ENCODE measurements at regions not wholly inside any gene's neighbourhood (a gene's known extent, or its start where the extent isn't known, plus 50 kb on each side); places are given as distances from the start of the nearest gene placed in this dataset.

DNA sequence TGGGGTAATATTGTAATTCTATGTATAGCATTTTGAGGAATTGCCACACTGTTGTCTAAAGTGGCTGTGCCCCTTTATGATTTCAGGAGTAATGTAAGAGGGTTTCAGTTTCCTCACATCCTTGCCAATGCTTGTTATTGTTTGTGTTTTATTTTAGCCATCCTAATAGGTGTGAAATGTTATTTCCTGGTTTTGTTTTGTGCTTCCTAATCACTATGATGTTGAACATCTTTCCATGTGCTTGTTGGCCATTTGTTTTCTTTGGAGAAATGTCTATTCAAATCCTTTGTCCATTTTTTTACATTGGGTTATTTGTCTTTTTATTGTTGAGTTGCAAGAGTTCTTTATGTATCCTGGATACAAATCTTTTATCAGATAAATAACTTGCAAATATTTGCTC lies 97.3 kb upstream of the MLIP start:
- Histone ChIP-seq H2AFZ (ENCODE audit: low read depth, low read length, severe bottlenecking) (no peak overlapping the region), H3K4me2 (ENCODE audit: low read depth, low read length, poor library complexity, severe bottlenecking) (no peak overlapping the region), H3K36me3 (ENCODE audit: low read length) (no peaks in the 10 kb centered on the region), H3F3A (ENCODE audit: insufficient read depth) (no peaks in the 10 kb centered on the region), H3K9ac (ENCODE audit: low read length) (no peak overlapping the region), H4K20me1 (ENCODE audit: low read depth, low read length) (no peaks in the 10 kb centered on the region), H3K9me3 (ENCODE audit: insufficient read depth, low read length) (no peaks in the 10 kb centered on the region), H3K27me3 (ENCODE audit: low read length) (no peaks in the 10 kb centered on the region), H3K27ac (ENCODE audit: low read depth, low read length) (no peak overlapping the region), H3K9me2 (replicated peaks; ENCODE audit: insufficient read depth, low read length) (no peaks in the 10 kb centered on the region), H3K79me2 (ENCODE audit: insufficient read depth, low read length) (no peaks in the 10 kb centered on the region), H3K4me3 (ENCODE audit: insufficient read depth, low read length, poor library complexity, severe bottlenecking) (no peak overlapping the region)
- TF ChIP-seq, protein P1, sequence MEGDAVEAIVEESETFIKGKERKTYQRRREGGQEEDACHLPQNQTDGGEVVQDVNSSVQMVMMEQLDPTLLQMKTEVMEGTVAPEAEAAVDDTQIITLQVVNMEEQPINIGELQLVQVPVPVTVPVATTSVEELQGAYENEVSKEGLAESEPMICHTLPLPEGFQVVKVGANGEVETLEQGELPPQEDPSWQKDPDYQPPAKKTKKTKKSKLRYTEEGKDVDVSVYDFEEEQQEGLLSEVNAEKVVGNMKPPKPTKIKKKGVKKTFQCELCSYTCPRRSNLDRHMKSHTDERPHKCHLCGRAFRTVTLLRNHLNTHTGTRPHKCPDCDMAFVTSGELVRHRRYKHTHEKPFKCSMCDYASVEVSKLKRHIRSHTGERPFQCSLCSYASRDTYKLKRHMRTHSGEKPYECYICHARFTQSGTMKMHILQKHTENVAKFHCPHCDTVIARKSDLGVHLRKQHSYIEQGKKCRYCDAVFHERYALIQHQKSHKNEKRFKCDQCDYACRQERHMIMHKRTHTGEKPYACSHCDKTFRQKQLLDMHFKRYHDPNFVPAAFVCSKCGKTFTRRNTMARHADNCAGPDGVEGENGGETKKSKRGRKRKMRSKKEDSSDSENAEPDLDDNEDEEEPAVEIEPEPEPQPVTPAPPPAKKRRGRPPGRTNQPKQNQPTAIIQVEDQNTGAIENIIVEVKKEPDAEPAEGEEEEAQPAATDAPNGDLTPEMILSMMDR (IDR thresholded peaks at IDR 0.05; ENCODE audit: insufficient read depth, low read length, poor library complexity, severe bottlenecking), result no peak
- no peak for TF ChIP-seq EZH2phosphoT487 (conservative IDR thresholded peaks at IDR 0.05; ENCODE audit: low read length)

DNA sequence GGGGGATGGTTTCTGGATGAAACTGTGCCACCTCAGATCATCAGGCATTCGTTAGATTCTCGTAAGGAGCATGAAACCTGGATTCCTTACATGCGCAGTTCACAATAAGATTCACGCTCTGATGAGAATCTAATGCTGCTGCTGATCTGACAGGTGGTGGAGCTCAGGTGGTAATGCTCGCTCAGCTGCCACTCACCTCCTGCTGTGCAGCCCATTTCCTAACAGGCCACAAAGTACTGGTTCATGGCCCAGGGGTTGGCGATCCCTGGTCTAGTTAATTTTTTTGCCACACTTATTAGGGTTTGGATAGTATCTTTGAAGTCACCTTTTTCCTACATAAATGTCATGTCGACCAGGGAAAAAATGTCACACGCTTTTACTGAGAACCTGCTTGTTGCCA lies 96.8 kb upstream of the MLIP start:
- Histone ChIP-seq H3K9ac (ENCODE audit: low read length) (no peak overlapping the region), H3F3A (ENCODE audit: insufficient read depth) (no peaks in the 10 kb centered on the region), H3K27ac (ENCODE audit: low read depth, low read length) (no peak overlapping the region), H3K4me3 (ENCODE audit: insufficient read depth, low read length, poor library complexity, severe bottlenecking) (no peak overlapping the region), H3K27me3 (ENCODE audit: low read length) (no peaks in the 10 kb centered on the region), H2AFZ (ENCODE audit: low read depth, low read length, severe bottlenecking) (no peak overlapping the region), H4K20me1 (ENCODE audit: low read depth, low read length) (no peaks in the 10 kb centered on the region), H3K36me3 (ENCODE audit: low read length) (no peaks in the 10 kb centered on the region), H3K9me3 (ENCODE audit: insufficient read depth, low read length) (no peaks in the 10 kb centered on the region), H3K9me2 (replicated peaks; ENCODE audit: insufficient read depth, low read length) (no peaks in the 10 kb centered on the region), H3K79me2 (ENCODE audit: insufficient read depth, low read length) (no peaks in the 10 kb centered on the region), H3K4me2 (ENCODE audit: low read depth, low read length, poor library complexity, severe bottlenecking) (no peak overlapping the region)
- no peak for TF ChIP-seq EZH2phosphoT487 (conservative IDR thresholded peaks at IDR 0.05; ENCODE audit: low read length)
- TF ChIP-seq, protein P1 (IDR thresholded peaks at IDR 0.05; ENCODE audit: insufficient read depth, low read length, poor library complexity, severe bottlenecking), result no peak

DNA sequence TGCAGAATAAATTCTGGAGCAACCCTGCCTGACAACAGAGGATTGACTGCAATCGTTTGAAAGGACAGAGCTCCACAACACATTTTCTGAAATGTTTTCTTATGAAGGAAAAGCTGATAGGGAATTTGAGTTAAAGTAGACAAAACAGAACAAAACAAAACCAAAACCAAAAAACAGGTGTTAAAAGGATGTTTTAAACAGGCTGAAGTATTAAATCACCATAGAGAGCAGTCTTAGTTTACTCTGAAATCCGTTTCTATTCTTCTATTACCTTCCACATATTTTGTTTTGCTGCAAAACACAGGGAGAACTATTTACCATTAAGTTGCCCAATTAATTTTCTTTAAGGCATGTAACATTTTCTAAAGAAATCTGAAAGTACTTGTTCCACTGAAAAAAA lies 93.4 kb upstream of the MLIP start:
- no peaks in the 10 kb centered on the region for H3K27me3 ChIP-seq (ENCODE audit: low read length)
- H3K36me3 ChIP-seq (ENCODE audit: low read length), result no peaks in the 10 kb centered on the region
- no peaks in the 10 kb centered on the region for H4K20me1 ChIP-seq (ENCODE audit: low read depth, low read length)
- H3K9ac ChIP-seq (ENCODE audit: low read length), result no peak overlapping the region
- H3K9me3 ChIP-seq (ENCODE audit: insufficient read depth, low read length), result no peaks in the 10 kb centered on the region
- no peaks in the 10 kb centered on the region for H3K79me2 ChIP-seq (ENCODE audit: insufficient read depth, low read length)
- TF ChIP-seq, protein P1 (IDR thresholded peaks at IDR 0.05; ENCODE audit: insufficient read depth, low read length, poor library complexity, severe bottlenecking), result no peak
- TF ChIP-seq EZH2phosphoT487 (conservative IDR thresholded peaks at IDR 0.05; ENCODE audit: low read length), result no peak
- no peak overlapping the region for H3K4me2 ChIP-seq (ENCODE audit: low read depth, low read length, poor library complexity, severe bottlenecking)
- no peak overlapping the region for H3K4me3 ChIP-seq (ENCODE audit: insufficient read depth, low read length, poor library complexity, severe bottlenecking)
- H2AFZ ChIP-seq (ENCODE audit: low read depth, low read length, severe bottlenecking), result no peak overlapping the region
- H3K27ac ChIP-seq (ENCODE audit: low read depth, low read length), result no peak overlapping the region
- H3K9me2 ChIP-seq (replicated peaks; ENCODE audit: insufficient read depth, low read length), result no peaks in the 10 kb centered on the region
- no peaks in the 10 kb centered on the region for H3F3A ChIP-seq (ENCODE audit: insufficient read depth)

DNA sequence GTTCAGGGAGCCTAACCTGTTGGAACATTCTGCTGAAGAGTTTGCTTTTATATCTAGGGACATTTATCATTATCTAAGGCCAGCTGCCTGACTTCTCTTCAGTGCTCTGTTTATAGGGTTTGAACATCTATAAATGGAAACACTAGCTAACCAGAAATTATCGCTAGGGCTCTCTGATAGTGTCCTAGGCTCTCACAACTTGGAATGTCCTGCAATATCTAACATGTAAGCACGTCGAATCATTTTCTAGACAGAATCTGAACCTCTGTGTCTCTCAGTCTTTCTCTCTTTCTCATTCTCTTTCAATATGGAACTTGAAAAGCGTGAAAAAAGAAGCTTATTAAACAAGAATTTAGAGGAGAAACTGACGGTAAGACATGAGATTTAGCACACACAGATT lies 92.5 kb upstream of the MLIP start:
- Histone ChIP-seq H3K4me2 (ENCODE audit: low read depth, low read length, poor library complexity, severe bottlenecking) (no peak overlapping the region), H3K4me3 (ENCODE audit: insufficient read depth, low read length, poor library complexity, severe bottlenecking) (no peak overlapping the region), H3K9ac (ENCODE audit: low read length) (no peak overlapping the region), H3K36me3 (ENCODE audit: low read length) (no peaks in the 10 kb centered on the region), H3K27me3 (ENCODE audit: low read length) (no peaks in the 10 kb centered on the region), H3K27ac (ENCODE audit: low read depth, low read length) (no peak overlapping the region), H3K9me2 (replicated peaks; ENCODE audit: insufficient read depth, low read length) (no peaks in the 10 kb centered on the region), H2AFZ (ENCODE audit: low read depth, low read length, severe bottlenecking) (no peak overlapping the region), H3K79me2 (ENCODE audit: insufficient read depth, low read length) (no peaks in the 10 kb centered on the region), H3K9me3 (ENCODE audit: insufficient read depth, low read length) (no peaks in the 10 kb centered on the region), H4K20me1 (ENCODE audit: low read depth, low read length) (no peaks in the 10 kb centered on the region), H3F3A (ENCODE audit: insufficient read depth) (no peaks in the 10 kb centered on the region)
- TF ChIP-seq, protein P1 (IDR thresholded peaks at IDR 0.05; ENCODE audit: insufficient read depth, low read length, poor library complexity, severe bottlenecking), result no peak
- no peak for TF ChIP-seq EZH2phosphoT487 (conservative IDR thresholded peaks at IDR 0.05; ENCODE audit: low read length)
